Osteocyte (in vitro differentiated cells): ENCODE measurements at regions not wholly inside any gene's neighbourhood (a gene's known extent, or its start where the extent isn't known, plus 50 kb on each side); places are given as distances from the start of the nearest gene placed in this dataset.

ENCODE experiments used
- DNase-seq: peaks from one replicate; pipeline ENCODE4 v3.0.0; 2021; ENCODE audit warnings: mixed read lengths; ENCODE audit not compliant: unreplicated experiment; ENCODE audit errors: extremely low spot score
- H3K27ac Mint-ChIP-seq: one replicate; pipeline ENCODE4 v1.8.0; 2021; ENCODE audit warnings: mild to moderate bottlenecking, mixed read lengths; ENCODE audit not compliant: unreplicated experiment
- H3K27me3 Mint-ChIP-seq: one replicate; pipeline ENCODE4 v1.8.0; 2021; ENCODE audit warnings: mixed read lengths; ENCODE audit not compliant: unreplicated experiment
- H3K36me3 Mint-ChIP-seq: one replicate; pipeline ENCODE4 v1.8.0; 2021; ENCODE audit warnings: mixed read lengths; ENCODE audit not compliant: unreplicated experiment
- H3K4me1 Mint-ChIP-seq: one replicate; pipeline ENCODE4 v1.8.0; 2021; ENCODE audit warnings: mixed read lengths; ENCODE audit not compliant: unreplicated experiment
- H3K4me3 Mint-ChIP-seq: one replicate; pipeline ENCODE4 v1.8.0; 2021; ENCODE audit warnings: mild to moderate bottlenecking, moderate library complexity, mixed read lengths; ENCODE audit not compliant: unreplicated experiment
- H3K9me3 Mint-ChIP-seq: one replicate; pipeline ENCODE4 v1.8.0; 2021; ENCODE audit warnings: mixed read lengths; ENCODE audit not compliant: unreplicated experiment
- CTCF ChIP-seq: fragments of 200-600 bp; sonication (generic); IDR thresholded peaks from 2 replicates; pipeline ENCODE4 v1.5.0; 2021; ENCODE audit warnings: antibody characterized with exemption, mild to moderate bottlenecking, moderate library complexity

GRCh38 chr1:118821801-118822200, 166.3 kb downstream of the TBX15 start:
- no peak for TF ChIP-seq CTCF
- Mint-ChIP-seq H3K27me3 (peaks cover 2% of the 10 kb centered on the region), H3K4me3 (no peak overlapping the region), H3K27ac (no peak overlapping the region), H3K9me3 (peaks cover 4% of the 10 kb centered on the region), H3K4me1 (no peaks in the 10 kb centered on the region), H3K36me3 (no peaks in the 10 kb centered on the region)
- DNase-seq: no peak

GRCh38 chr1:118820864-118821263, 167.3 kb downstream of the TBX15 start:
- Mint-ChIP-seq H3K27me3 (peaks cover 2% of the 10 kb centered on the region), H3K9me3 (peaks cover 4% of the 10 kb centered on the region), H3K36me3 (no peaks in the 10 kb centered on the region), H3K27ac (no peak overlapping the region), H3K4me1 (no peaks in the 10 kb centered on the region), H3K4me3 (no peak overlapping the region)
- no peak for TF ChIP-seq CTCF
- no peak for DNase-seq

- peaks cover 2% of the 10 kb centered on the region for H3K27me3 Mint-ChIP-seq
- TF ChIP-seq CTCF: no peak
- H3K27ac Mint-ChIP-seq: no peak overlapping the region
- peaks cover 5% of the 10 kb centered on the region for H3K9me3 Mint-ChIP-seq
- H3K36me3 Mint-ChIP-seq: no peaks in the 10 kb centered on the region
- no peak for DNase-seq
- no peaks in the 10 kb centered on the region for H3K4me1 Mint-ChIP-seq
- H3K4me3 Mint-ChIP-seq: no peak overlapping the region
Measured at GRCh38 chr1:118815909-118816308, 172.2 kb downstream of the TBX15 start.

- Mint-ChIP-seq H3K4me1 (no peaks in the 10 kb centered on the region), H3K27ac (no peak overlapping the region), H3K36me3 (no peaks in the 10 kb centered on the region), H3K27me3 (peaks cover 2% of the 10 kb centered on the region), H3K4me3 (no peak overlapping the region), H3K9me3 (peaks cover 9% of the 10 kb centered on the region)
- no peak for TF ChIP-seq CTCF
- DNase-seq: no peak
Measured at GRCh38 chr1:118812555-118812954, 175.6 kb downstream of the TBX15 start.

GRCh38 chr1:118811156-118811555, 177.0 kb downstream of the TBX15 start:
- no peak for TF ChIP-seq CTCF
- H3K27ac Mint-ChIP-seq: no peak overlapping the region
- H3K4me1 Mint-ChIP-seq: no peaks in the 10 kb centered on the region
- H3K4me3 Mint-ChIP-seq: no peak overlapping the region
- peaks cover 9% of the 10 kb centered on the region for H3K9me3 Mint-ChIP-seq
- no peaks in the 10 kb centered on the region for H3K27me3 Mint-ChIP-seq
- H3K36me3 Mint-ChIP-seq: no peaks in the 10 kb centered on the region
- no peak for DNase-seq
